ENCODE measurements at regions not wholly inside any gene's neighbourhood (a gene's known extent, or its start where the extent isn't known, plus 50 kb on each side); places are given as distances from the start of the nearest gene placed in this dataset.

DNA sequence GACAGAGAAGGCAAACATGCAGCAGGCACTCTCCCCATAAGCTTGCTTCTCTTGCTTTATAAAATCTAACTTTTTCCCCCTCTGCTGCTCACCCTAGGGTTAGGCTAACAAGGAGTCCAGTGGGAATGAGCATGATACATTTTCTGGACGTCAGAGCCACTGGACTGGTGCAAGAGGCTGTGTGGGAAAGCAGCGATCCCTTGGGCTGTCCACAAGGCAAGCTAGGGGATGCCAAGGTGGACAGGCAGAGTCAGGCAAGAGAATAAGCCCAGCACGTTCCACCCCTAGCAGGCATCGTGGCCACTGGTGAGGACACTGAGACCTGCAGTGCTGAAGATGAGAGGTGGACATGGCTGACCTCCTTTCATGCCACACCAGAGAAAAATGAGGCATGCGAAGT lies 290.9 kb upstream of the ZMIZ1 start:
- H4K20me1 ChIP-seq (ENCODE audit: low read length), result no peaks in the 10 kb centered on the region
- H3F3A ChIP-seq (ENCODE audit: low read length, unreplicated experiment), result no peaks in the 10 kb centered on the region
- no peaks in the 10 kb centered on the region for H3K36me3 ChIP-seq (ENCODE audit: low read depth, low read length)
- CTCF ChIA-PET, result no interaction called here
- peak overlapping the region; percentile 22 for H2AFZ ChIP-seq (ENCODE audit: low read length)
- H3K27ac ChIP-seq (ENCODE audit: low read length), result no peak overlapping the region
- H3K9me3 ChIP-seq (ENCODE audit: low read length), result no peaks in the 10 kb centered on the region
- no peaks in the 10 kb centered on the region for H3K9me2 ChIP-seq (replicated peaks; ENCODE audit: low read length)
- H3K79me2 ChIP-seq (ENCODE audit: low read length), result no peaks in the 10 kb centered on the region
- BruUV-seq (replicated peaks), result no TSS peak
- no peak overlapping the region for H3K4me3 ChIP-seq (ENCODE audit: low read length)
- H3K27me3 ChIP-seq (ENCODE audit: low read length), result peaks cover 5% of the 10 kb centered on the region; the same call in 1 of the 2 replicates
- H3K4me2 ChIP-seq (ENCODE audit: low read length), result no peak overlapping the region
- ATAC-seq (peak; percentile 2; the same call in 1 of the 2 replicates), DNase-seq (no peak)
- no peak overlapping the region for H3K9ac ChIP-seq (ENCODE audit: low read length)
- TF ChIP-seq CTCF (conservative IDR thresholded peaks at IDR 0.05; ENCODE audit: low read depth, low read length), result no peak
- TF ChIP-seq EZH2 (IDR thresholded peaks at IDR 0.05; ENCODE audit: low read length, unreplicated experiment), result no peak
- TF ChIP-seq EZH2phosphoT487 (IDR thresholded peaks at IDR 0.05; ENCODE audit: borderline replicate concordance, low read length), result no peak
- POLR2A ChIA-PET (ENCODE audit: unreplicated experiment), result no interaction called here
- peaks cover 20% of the 10 kb centered on the region for H3K4me1 ChIP-seq (ENCODE audit: insufficient read depth, low read length)
- intact Hi-C loops (cut with micrococcal nuclease), result no loop called here

DNA sequence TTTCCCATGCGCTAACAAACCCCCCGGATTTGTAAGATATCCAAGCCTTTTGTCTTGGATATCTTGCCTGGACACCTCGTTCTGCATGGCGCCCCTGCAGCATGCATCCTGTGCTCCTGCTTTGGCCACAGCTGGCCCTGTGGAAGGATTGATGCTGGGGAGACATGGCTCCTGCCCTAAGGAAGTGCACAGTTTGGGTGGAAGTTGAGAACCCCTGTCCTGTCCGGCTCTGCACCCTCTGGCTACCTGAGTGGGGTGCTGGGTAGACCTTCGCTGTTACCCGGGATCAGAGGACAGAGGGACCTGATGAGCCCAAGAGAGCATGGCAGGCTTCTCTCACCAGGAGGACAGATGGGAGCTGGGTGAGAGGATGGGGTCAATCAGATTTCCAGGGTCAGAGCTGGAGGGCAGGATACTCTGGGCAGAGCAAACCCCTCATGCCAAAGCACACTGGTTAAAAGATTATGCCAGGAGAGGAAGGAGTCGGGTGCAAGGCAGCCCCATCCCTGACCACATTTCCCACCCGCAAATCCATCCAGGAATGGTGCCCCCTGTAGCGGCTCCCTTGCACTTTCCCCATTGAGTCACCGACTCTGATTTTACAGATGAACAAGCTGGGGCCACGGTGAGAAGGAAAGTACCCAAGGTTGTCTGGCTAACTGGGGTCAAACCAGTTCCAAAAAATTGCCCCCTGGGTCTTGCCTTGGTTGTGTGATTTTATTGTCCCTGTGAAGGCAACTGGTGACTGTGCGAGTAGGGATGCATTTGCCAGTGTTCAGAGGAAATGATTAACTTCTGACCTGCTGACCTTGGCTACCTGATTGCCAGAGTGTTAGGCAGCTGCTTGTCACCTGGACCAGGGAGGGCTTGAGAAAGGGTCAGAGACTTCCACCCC lies 290.1 kb upstream of the ZMIZ1 start:
- Histone ChIP-seq H3K27me3 (ENCODE audit: low read length) (peaks cover 13% of the 10 kb centered on the region; the same call in 1 of the 2 replicates), H3K4me1 (ENCODE audit: insufficient read depth, low read length) (peaks cover 20% of the 10 kb centered on the region), H3K27ac (ENCODE audit: low read length) (no peak overlapping the region), H3K9me2 (replicated peaks; ENCODE audit: low read length) (no peaks in the 10 kb centered on the region), H3K9me3 (ENCODE audit: low read length) (no peaks in the 10 kb centered on the region), H3K9ac (ENCODE audit: low read length) (no peak overlapping the region), H3F3A (ENCODE audit: low read length, unreplicated experiment) (no peaks in the 10 kb centered on the region), H3K4me3 (ENCODE audit: low read length) (no peak overlapping the region), H3K36me3 (ENCODE audit: low read depth, low read length) (no peaks in the 10 kb centered on the region), H3K4me2 (ENCODE audit: low read length) (peak overlapping the region; percentile 7), H2AFZ (ENCODE audit: low read length) (no peak overlapping the region), H4K20me1 (ENCODE audit: low read length) (no peaks in the 10 kb centered on the region), H3K79me2 (ENCODE audit: low read length) (no peaks in the 10 kb centered on the region)
- POLR2A ChIA-PET (ENCODE audit: unreplicated experiment), result interaction anchor here (0.8 kb wide), 1 partner anchor 186 kb away, joined by 3 read pairs; no protein-coding TSS in a partner anchor
- TF ChIP-seq EZH2phosphoT487 (IDR thresholded peaks at IDR 0.05; ENCODE audit: borderline replicate concordance, low read length) (no peak), EZH2 (IDR thresholded peaks at IDR 0.05; ENCODE audit: low read length, unreplicated experiment) (no peak), CTCF (conservative IDR thresholded peaks at IDR 0.05; ENCODE audit: low read depth, low read length) (peak; percentile 36; the same call in 1 of the 2 replicates)
- DNase-seq (peak; percentile 77), ATAC-seq (peak; percentile 3; the same call in 1 of the 2 replicates)
- CTCF ChIA-PET, result no interaction called here
- no TSS peak for BruUV-seq (replicated peaks)
- intact Hi-C loops (cut with micrococcal nuclease), result no loop called here

Measured in PC-3 (cell line).